ENCODE measurements at regions not wholly inside any gene's neighbourhood (a gene's known extent, or its start where the extent isn't known, plus 50 kb on each side); places are given as distances from the start of the nearest gene placed in this dataset.

GRCh38 chr3:70571696-70572095, 259.3 kb upstream of the MDFIC2 start:
- TF ChIP-seq CTCF (IDR thresholded peaks at IDR 0.05) (no peak), POLR2A (IDR thresholded peaks at IDR 0.05) (no peak)

Data from stomach (tissue), 4 donors.